Colonic mucosa (tissue), 4 donors: ENCODE measurements at regions not wholly inside any gene's neighbourhood (a gene's known extent, or its start where the extent isn't known, plus 50 kb on each side); places are given as distances from the start of the nearest gene placed in this dataset.

Experiments
- DNase-seq: peaks from one replicate; pipeline ENCODE4 v3.0.0-alpha.2; 2020
- H3K27ac ChIP-seq: fragments of 200-600 bp; one replicate; pipeline ENCODE4 v1.8.0; 2021
- H3K27me3 ChIP-seq: fragments of 200-600 bp; one replicate; pipeline ENCODE4 v1.8.0; 2021
- H3K36me3 ChIP-seq: fragments of 200-600 bp; one replicate; pipeline ENCODE4 v1.8.0; 2021
- H3K4me1 ChIP-seq: fragments of 200-600 bp; one replicate; pipeline ENCODE4 v1.8.0; 2021; ENCODE audit warnings: mild to moderate bottlenecking
- H3K4me3 ChIP-seq: fragments of 200-600 bp; one replicate; pipeline ENCODE4 v1.8.0; 2021
- H3K9ac ChIP-seq, 2 donors: one replicate each; pipeline ENCODE4 v1.7.0; 2013; ENCODE audit warnings: control low read depth in 2 of 2, low read depth in 2 of 2, low read length in 2 of 2
- H3K9me3 ChIP-seq: fragments of 200-600 bp; one replicate; pipeline ENCODE4 v1.8.0; 2021
- CTCF ChIP-seq: fragments of 200-600 bp; IDR thresholded peaks from one replicate; pipeline ENCODE4 v1.8.0; 2022; ENCODE audit warnings: antibody characterized with exemption, mild to moderate bottlenecking
- intact Hi-C: fragments of 100-400 bp; cut with DNase I; formaldehyde crosslinking; loops from one replicate; pipeline ENCODE4 v1.14.1; 2022
- donor health status: healthy.
- donor health status: DM: no; HTN: no; CAD: no.
- donor health status: DM: no; HTN: no; CAD: no.

- Histone ChIP-seq H3K4me3 (no peak overlapping the region), H3K9me3 (no peaks in the 10 kb centered on the region), H3K36me3 (no peaks in the 10 kb centered on the region), H3K4me1 (no peaks in the 10 kb centered on the region), H3K27ac (no peak overlapping the region), H3K27me3 (no peaks in the 10 kb centered on the region), H3K9ac (no peak overlapping the region)
- DNase-seq: no peak
- TF ChIP-seq CTCF: no peak
- intact Hi-C loops: no loop called here
Observed at GRCh38 chrX:96140796-96141195, 543.8 kb upstream of the DIAPH2 start.

DNA sequence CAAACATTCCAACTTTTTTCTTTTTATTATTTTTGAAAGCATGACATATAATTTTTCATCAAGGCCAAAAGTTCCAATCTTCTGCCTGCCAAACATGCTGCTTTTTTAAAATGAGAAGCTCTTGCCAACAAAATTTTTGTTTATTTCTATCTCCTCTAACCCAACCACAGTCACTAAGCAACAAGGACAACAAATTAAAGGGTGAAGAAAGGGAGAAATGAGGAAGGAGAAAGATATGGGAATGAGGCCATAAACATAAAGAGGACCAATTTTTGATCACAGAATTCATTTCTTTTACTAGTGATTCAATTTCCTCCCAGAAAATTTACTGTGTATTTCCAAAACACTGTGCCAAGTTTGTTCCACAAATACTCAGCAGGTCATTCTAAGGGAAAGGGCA lies 537.0 kb upstream of the DIAPH2 start:
- Histone ChIP-seq H3K9me3 (no peaks in the 10 kb centered on the region), H3K27ac (no peak overlapping the region), H3K9ac (no peak overlapping the region), H3K36me3 (no peaks in the 10 kb centered on the region), H3K4me1 (no peaks in the 10 kb centered on the region), H3K27me3 (no peaks in the 10 kb centered on the region), H3K4me3 (no peak overlapping the region)
- intact Hi-C loops: no loop called here
- no peak for DNase-seq
- TF ChIP-seq CTCF: no peak

GRCh38 chrX:96170626-96171025 lies 514.0 kb upstream of the DIAPH2 start:
- TF ChIP-seq CTCF: no peak
- Histone ChIP-seq H3K27me3 (no peaks in the 10 kb centered on the region), H3K4me3 (no peak overlapping the region), H3K9me3 (no peaks in the 10 kb centered on the region), H3K4me1 (no peaks in the 10 kb centered on the region), H3K9ac (no peak overlapping the region), H3K27ac (no peak overlapping the region), H3K36me3 (no peaks in the 10 kb centered on the region)
- intact Hi-C loops: loop anchor here (10.0 kb wide), 1 partner anchor 406 kb away; no protein-coding TSS in a partner anchor
- DNase-seq: no peak

GRCh38 chrX:96176921-96177320 lies 507.7 kb upstream of the DIAPH2 start:
- H3K9ac ChIP-seq: no peak overlapping the region
- H3K9me3 ChIP-seq: no peaks in the 10 kb centered on the region
- intact Hi-C loops: loop anchor here (10.0 kb wide), 1 partner anchor 412 kb away; no protein-coding TSS in a partner anchor
- no peaks in the 10 kb centered on the region for H3K27me3 ChIP-seq
- no peak overlapping the region for H3K4me3 ChIP-seq
- H3K27ac ChIP-seq: no peak overlapping the region
- no peak for TF ChIP-seq CTCF
- DNase-seq: no peak
- no peaks in the 10 kb centered on the region for H3K36me3 ChIP-seq
- H3K4me1 ChIP-seq: no peaks in the 10 kb centered on the region

- no peaks in the 10 kb centered on the region for H3K36me3 ChIP-seq
- no peak overlapping the region for H3K27ac ChIP-seq
- TF ChIP-seq CTCF: no peak
- no peak for DNase-seq
- intact Hi-C loops: no loop called here
- no peaks in the 10 kb centered on the region for H3K27me3 ChIP-seq
- no peaks in the 10 kb centered on the region for H3K9me3 ChIP-seq
- no peaks in the 10 kb centered on the region for H3K4me1 ChIP-seq
- no peak overlapping the region for H3K4me3 ChIP-seq
- H3K9ac ChIP-seq: no peak overlapping the region
Observed at GRCh38 chrX:96181605-96182004, 503.0 kb upstream of the DIAPH2 start.

- intact Hi-C loops: no loop called here
- peak; percentile 31 for TF ChIP-seq CTCF
- H3K9me3 ChIP-seq: no peaks in the 10 kb centered on the region
- H3K36me3 ChIP-seq: no peaks in the 10 kb centered on the region
- DNase-seq: peak; percentile 19
- H3K4me1 ChIP-seq: no peaks in the 10 kb centered on the region
- H3K27me3 ChIP-seq: no peaks in the 10 kb centered on the region
- H3K27ac ChIP-seq: no peak overlapping the region
- no peak overlapping the region for H3K9ac ChIP-seq
- no peak overlapping the region for H3K4me3 ChIP-seq
Observed at GRCh38 chrX:96182366-96182765, 502.3 kb upstream of the DIAPH2 start.
